GM23338 (cell line): ENCODE measurements at regions not wholly inside any gene's neighbourhood (a gene's known extent, or its start where the extent isn't known, plus 50 kb on each side); places are given as distances from the start of the nearest gene placed in this dataset.

Source experiments
- ATAC-seq: fragments of 200-7000 bp; cut with Tn5 transposase; 3 replicates; pipeline ENCODE4 v1.9.1; 2020
- DNase-seq: peaks from one replicate; pipeline ENCODE4 v3.0.0-alpha.2; 2015; ENCODE audit warnings: low spot score
- H2AFZ ChIP-seq: fragments of 200-600 bp; sonication (generic); 2 replicates; pipeline ENCODE4 v1.8.0; 2016; ENCODE audit warnings: antibody characterized with exemption, mild to moderate bottlenecking, moderate library complexity
- H3F3A ChIP-seq: fragments of 200-600 bp; sonication (generic); replicated peaks from 2 replicates; pipeline ENCODE4 v1.8.0; 2017; ENCODE audit warnings: antibody characterized with exemption, mixed run types, low read depth
- H3K27ac ChIP-seq: fragments of 200-600 bp; sonication (generic); 2 replicates; pipeline ENCODE4 v1.6.1; 2016; ENCODE audit warnings: low read depth
- H3K27me3 ChIP-seq: fragments of 200-600 bp; sonication (generic); 2 replicates; pipeline ENCODE4 v1.8.0; 2016; ENCODE audit warnings: mild to moderate bottlenecking, mixed run types, moderate library complexity; ENCODE audit not compliant: insufficient read depth
- H3K36me3 ChIP-seq: fragments of 200-600 bp; sonication (generic); 2 replicates; pipeline ENCODE4 v1.8.0; 2016; ENCODE audit warnings: mild to moderate bottlenecking; ENCODE audit not compliant: insufficient read depth
- H3K4me1 ChIP-seq: fragments of 200-600 bp; sonication (generic); 2 replicates; pipeline ENCODE4 v1.8.0; 2016; ENCODE audit warnings: mild to moderate bottlenecking, moderate library complexity; ENCODE audit not compliant: insufficient read depth
- H3K4me2 ChIP-seq: fragments of 200-600 bp; sonication (generic); 2 replicates; pipeline ENCODE4 v1.7.1; 2017; ENCODE audit warnings: mixed run types
- H3K4me3 ChIP-seq: fragments of 200-600 bp; sonication (generic); 2 replicates; pipeline ENCODE4 v1.6.1; 2016; ENCODE audit warnings: mixed run types
- H3K79me2 ChIP-seq: fragments of 200-600 bp; sonication (generic); replicated peaks from 2 replicates; pipeline ENCODE4 v1.8.0; 2017; ENCODE audit warnings: mild to moderate bottlenecking; ENCODE audit not compliant: insufficient read depth
- H3K9me2 ChIP-seq: fragments of 200-600 bp; sonication (generic); 2 replicates; pipeline ENCODE4 v1.8.0; 2017; ENCODE audit not compliant: insufficient read depth
- H4K20me1 ChIP-seq: fragments of 200-600 bp; sonication (generic); replicated peaks from 2 replicates; pipeline ENCODE4 v1.8.0; 2017; ENCODE audit warnings: mild to moderate bottlenecking; ENCODE audit not compliant: insufficient read depth
- H3K27ac Mint-ChIP-seq: 2 replicates; pipeline ENCODE4 v1.8.0; 2020; ENCODE audit warnings: inconsistent platforms, mild to moderate bottlenecking, moderate library complexity, mixed read lengths
- H3K27me3 Mint-ChIP-seq: 3 replicates; pipeline ENCODE4 v1.8.0; 2022; ENCODE audit warnings: low read depth, mild to moderate bottlenecking, moderate library complexity, mixed read lengths, inconsistent platforms; ENCODE audit not compliant: insufficient read depth, poor library complexity
- H3K36me3 Mint-ChIP-seq: 3 replicates; pipeline ENCODE4 v1.8.0; 2021; ENCODE audit warnings: low read depth, mild to moderate bottlenecking, inconsistent platforms, moderate library complexity, mixed read lengths
- H3K4me1 Mint-ChIP-seq: 3 replicates; pipeline ENCODE4 v1.8.0; 2020; ENCODE audit warnings: mild to moderate bottlenecking, inconsistent platforms, mixed read lengths
- H3K4me3 Mint-ChIP-seq: 3 replicates; pipeline ENCODE4 v1.8.0; 2021; ENCODE audit warnings: moderate library complexity, mild to moderate bottlenecking, inconsistent platforms, mixed read lengths
- H3K9me3 Mint-ChIP-seq: 3 replicates; pipeline ENCODE4 v1.8.0; 2020; ENCODE audit warnings: moderate library complexity, mild to moderate bottlenecking, inconsistent platforms, mixed read lengths
- NANOG ChIP-seq: IDR thresholded peaks from 2 replicates; pipeline ENCODE4 v1.6.1; 2016; ENCODE audit warnings: antibody characterized with exemption, borderline replicate concordance
- REST ChIP-seq: IDR thresholded peaks from one replicate; pipeline ENCODE4 v1.6.1; 2018; ENCODE audit warnings: antibody characterized with exemption; ENCODE audit not compliant: unreplicated experiment
- STAT1 ChIP-seq: IDR thresholded peaks from one replicate; pipeline ENCODE4 v1.6.1; 2016; ENCODE audit warnings: antibody characterized with exemption; ENCODE audit not compliant: unreplicated experiment
- ZNF114 ChIP-seq: fragments of 250-450 bp; sonication (Bioruptor Pico); IDR thresholded peaks from 2 replicates; pipeline ENCODE4 v1.5.0; 2020; ENCODE audit warnings: mild to moderate bottlenecking, moderate library complexity
- ZNF331 ChIP-seq: fragments of 250-450 bp; sonication (Bioruptor Pico); IDR thresholded peaks from 2 replicates; pipeline ENCODE4 v1.5.0; 2020; ENCODE audit warnings: low read depth, mild to moderate bottlenecking, moderate library complexity
- TF ChIP-seq, protein P1 (sequence below), 2 experiments: fragments of 200-600 bp in 1 of 2; sonication (generic) in 1 of 2; conservative IDR thresholded peaks; 2 replicates each; pipeline versions ENCODE4 v1.5.1 to v1.6.1; 2016 to 2017; ENCODE audit warnings: antibody characterized with exemption in 2 of 2, low read depth in 2 of 2, mild to moderate bottlenecking in 2 of 2, moderate library complexity in 1 of 2
- TF ChIP-seq, protein P2 (sequence below): fragments of 250-450 bp; sonication (Bioruptor Pico); IDR thresholded peaks from 2 replicates; pipeline ENCODE4 v1.5.0; 2020; ENCODE audit warnings: mild to moderate bottlenecking, moderate library complexity

DNA sequence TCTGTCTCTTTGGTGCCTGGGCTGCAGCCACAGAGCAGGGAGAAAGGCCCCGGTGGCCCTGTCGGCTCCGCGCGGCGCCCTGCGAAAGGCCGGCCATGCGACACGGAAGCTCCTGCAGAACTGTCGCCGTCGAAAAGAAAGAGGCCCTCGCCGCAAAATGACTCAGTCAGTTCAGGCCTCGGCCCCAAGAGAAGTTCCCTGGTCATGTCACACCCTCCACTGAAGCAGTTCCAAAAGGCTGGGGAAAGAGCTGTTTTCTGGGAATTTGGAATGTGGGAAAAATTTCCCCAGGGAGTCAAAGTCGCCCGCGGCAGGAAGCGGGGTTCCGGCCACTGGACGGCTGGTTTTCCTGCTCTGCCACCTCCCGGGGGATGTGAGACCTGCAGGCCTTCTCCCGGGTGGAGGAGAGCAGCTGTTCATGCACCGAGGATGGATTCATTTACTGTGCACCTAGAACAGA lies 115.8 kb upstream of the ZNF678 start:
- Histone ChIP-seq H3K27ac (no peak overlapping the region), H4K20me1 (no peaks in the 10 kb centered on the region), H3K36me3 (no peaks in the 10 kb centered on the region), H3K4me3 (peak overlapping the region; percentile 21; the same call in 1 of the 2 replicates), H3K27me3 (no peaks in the 10 kb centered on the region), H3K9me2 (no peaks in the 10 kb centered on the region), H3K4me1 (no peaks in the 10 kb centered on the region), H3F3A (no peaks in the 10 kb centered on the region), H3K79me2 (no peaks in the 10 kb centered on the region), H3K4me2 (peak overlapping the region; percentile 43; the same call in 1 of the 2 replicates), H2AFZ (peak overlapping the region; percentile 98)
- Mint-ChIP-seq H3K27ac (no peak overlapping the region), H3K36me3 (no peaks in the 10 kb centered on the region), H3K4me1 (no peaks in the 10 kb centered on the region), H3K9me3 (no peaks in the 10 kb centered on the region; the same call in 2 of the 3 replicates), H3K27me3 (peaks cover 6% of the 10 kb centered on the region), H3K4me3 (no peak overlapping the region)
- peak; percentile 84 for ATAC-seq
- peak; percentile 79 for DNase-seq
- TF ChIP-seq, protein P1, sequence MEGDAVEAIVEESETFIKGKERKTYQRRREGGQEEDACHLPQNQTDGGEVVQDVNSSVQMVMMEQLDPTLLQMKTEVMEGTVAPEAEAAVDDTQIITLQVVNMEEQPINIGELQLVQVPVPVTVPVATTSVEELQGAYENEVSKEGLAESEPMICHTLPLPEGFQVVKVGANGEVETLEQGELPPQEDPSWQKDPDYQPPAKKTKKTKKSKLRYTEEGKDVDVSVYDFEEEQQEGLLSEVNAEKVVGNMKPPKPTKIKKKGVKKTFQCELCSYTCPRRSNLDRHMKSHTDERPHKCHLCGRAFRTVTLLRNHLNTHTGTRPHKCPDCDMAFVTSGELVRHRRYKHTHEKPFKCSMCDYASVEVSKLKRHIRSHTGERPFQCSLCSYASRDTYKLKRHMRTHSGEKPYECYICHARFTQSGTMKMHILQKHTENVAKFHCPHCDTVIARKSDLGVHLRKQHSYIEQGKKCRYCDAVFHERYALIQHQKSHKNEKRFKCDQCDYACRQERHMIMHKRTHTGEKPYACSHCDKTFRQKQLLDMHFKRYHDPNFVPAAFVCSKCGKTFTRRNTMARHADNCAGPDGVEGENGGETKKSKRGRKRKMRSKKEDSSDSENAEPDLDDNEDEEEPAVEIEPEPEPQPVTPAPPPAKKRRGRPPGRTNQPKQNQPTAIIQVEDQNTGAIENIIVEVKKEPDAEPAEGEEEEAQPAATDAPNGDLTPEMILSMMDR (conservative IDR thresholded peaks at IDR 0.05; ENCODE audit: low read depth in 2 of 2) = peak; percentile 41 to 71
- TF ChIP-seq, protein P2, sequence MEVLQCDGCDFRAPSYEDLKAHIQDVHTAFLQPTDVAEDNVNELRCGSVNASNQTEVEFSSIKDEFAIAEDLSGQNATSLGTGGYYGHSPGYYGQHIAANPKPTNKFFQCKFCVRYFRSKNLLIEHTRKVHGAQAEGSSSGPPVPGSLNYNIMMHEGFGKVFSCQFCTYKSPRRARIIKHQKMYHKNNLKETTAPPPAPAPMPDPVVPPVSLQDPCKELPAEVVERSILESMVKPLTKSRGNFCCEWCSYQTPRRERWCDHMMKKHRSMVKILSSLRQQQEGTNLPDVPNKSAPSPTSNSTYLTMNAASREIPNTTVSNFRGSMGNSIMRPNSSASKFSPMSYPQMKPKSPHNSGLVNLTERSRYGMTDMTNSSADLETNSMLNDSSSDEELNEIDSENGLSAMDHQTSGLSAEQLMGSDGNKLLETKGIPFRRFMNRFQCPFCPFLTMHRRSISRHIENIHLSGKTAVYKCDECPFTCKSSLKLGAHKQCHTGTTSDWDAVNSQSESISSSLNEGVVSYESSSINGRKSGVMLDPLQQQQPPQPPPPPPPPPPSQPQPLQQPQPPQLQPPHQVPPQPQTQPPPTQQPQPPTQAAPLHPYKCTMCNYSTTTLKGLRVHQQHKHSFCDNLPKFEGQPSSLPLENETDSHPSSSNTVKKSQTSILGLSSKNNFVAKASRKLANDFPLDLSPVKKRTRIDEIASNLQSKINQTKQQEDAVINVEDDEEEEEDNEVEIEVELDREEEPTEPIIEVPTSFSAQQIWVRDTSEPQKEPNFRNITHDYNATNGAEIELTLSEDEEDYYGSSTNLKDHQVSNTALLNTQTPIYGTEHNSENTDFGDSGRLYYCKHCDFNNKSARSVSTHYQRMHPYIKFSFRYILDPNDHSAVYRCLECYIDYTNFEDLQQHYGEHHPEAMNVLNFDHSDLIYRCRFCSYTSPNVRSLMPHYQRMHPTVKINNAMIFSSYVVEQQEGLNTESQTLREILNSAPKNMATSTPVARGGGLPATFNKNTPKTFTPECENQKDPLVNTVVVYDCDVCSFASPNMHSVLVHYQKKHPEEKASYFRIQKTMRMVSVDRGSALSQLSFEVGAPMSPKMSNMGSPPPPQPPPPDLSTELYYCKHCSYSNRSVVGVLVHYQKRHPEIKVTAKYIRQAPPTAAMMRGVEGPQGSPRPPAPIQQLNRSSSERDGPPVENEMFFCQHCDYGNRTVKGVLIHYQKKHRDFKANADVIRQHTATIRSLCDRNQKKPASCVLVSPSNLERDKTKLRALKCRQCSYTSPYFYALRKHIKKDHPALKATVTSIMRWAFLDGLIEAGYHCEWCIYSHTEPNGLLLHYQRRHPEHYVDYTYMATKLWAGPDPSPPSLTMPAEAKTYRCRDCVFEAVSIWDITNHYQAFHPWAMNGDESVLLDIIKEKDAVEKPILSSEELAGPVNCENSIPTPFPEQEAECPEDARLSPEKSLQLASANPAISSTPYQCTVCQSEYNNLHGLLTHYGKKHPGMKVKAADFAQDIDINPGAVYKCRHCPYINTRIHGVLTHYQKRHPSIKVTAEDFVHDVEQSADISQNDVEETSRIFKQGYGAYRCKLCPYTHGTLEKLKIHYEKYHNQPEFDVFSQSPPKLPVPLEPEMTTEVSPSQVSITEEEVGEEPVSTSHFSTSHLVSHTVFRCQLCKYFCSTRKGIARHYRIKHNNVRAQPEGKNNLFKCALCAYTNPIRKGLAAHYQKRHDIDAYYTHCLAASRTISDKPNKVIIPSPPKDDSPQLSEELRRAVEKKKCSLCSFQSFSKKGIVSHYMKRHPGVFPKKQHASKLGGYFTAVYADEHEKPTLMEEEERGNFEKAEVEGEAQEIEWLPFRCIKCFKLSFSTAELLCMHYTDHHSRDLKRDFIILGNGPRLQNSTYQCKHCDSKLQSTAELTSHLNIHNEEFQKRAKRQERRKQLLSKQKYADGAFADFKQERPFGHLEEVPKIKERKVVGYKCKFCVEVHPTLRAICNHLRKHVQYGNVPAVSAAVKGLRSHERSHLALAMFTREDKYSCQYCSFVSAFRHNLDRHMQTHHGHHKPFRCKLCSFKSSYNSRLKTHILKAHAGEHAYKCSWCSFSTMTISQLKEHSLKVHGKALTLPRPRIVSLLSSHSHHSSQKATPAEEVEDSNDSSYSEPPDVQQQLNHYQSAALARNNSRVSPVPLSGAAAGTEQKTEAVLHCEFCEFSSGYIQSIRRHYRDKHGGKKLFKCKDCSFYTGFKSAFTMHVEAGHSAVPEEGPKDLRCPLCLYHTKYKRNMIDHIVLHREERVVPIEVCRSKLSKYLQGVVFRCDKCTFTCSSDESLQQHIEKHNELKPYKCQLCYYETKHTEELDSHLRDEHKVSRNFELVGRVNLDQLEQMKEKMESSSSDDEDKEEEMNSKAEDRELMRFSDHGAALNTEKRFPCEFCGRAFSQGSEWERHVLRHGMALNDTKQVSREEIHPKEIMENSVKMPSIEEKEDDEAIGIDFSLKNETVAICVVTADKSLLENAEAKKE (CRISPR knock-in tag) = no peak

DNA sequence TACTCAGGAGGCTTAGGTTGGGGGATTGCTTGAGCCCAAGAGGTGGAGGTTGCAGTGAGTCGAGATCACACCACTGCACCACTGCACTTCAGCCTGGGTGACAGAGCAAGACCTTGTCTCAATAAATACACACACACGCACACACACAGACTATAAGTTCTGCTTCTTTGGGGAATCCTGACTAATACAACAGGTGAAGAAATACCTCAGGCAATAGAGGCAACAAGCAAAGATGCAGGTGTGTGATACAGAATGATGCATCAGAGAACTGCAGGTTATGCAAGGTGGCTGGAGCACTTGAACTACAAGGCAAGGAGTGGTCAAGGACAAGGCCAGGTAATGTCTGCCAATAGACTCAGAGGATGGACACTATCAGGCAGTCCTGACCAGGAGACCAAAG lies 117.6 kb upstream of the ZNF678 start:
- no peaks in the 10 kb centered on the region for H3K36me3 ChIP-seq
- no peak overlapping the region for H3K27ac Mint-ChIP-seq
- no peak overlapping the region for H3K4me3 Mint-ChIP-seq
- H3K27me3 Mint-ChIP-seq = peaks cover 4% of the 10 kb centered on the region
- DNase-seq (no peak), ATAC-seq (no peak)
- H3F3A ChIP-seq = no peaks in the 10 kb centered on the region
- H3K27me3 ChIP-seq = no peaks in the 10 kb centered on the region
- no peaks in the 10 kb centered on the region for H3K36me3 Mint-ChIP-seq
- H3K4me3 ChIP-seq = no peak overlapping the region
- no peaks in the 10 kb centered on the region; the same call in 2 of the 3 replicates for H3K9me3 Mint-ChIP-seq
- no peak overlapping the region for H3K27ac ChIP-seq
- no peaks in the 10 kb centered on the region for H3K79me2 ChIP-seq
- H3K4me1 Mint-ChIP-seq = no peaks in the 10 kb centered on the region
- no peaks in the 10 kb centered on the region for H3K4me1 ChIP-seq
- H3K9me2 ChIP-seq = no peaks in the 10 kb centered on the region
- no peaks in the 10 kb centered on the region for H4K20me1 ChIP-seq
- no peak overlapping the region for H3K4me2 ChIP-seq
- no peak overlapping the region for H2AFZ ChIP-seq
- no peak for TF ChIP-seq STAT1
- TF ChIP-seq ZNF331 (CRISPR knock-in tag) = no peak
- no peak for TF ChIP-seq REST
- no peak for TF ChIP-seq ZNF114 (CRISPR knock-in tag)
- TF ChIP-seq NANOG = no peak
